ENCODE measurements at regions not wholly inside any gene's neighbourhood (a gene's known extent, or its start where the extent isn't known, plus 50 kb on each side); places are given as distances from the start of the nearest gene placed in this dataset. TPM values are rescaled to one million over a fixed set of nuclear protein-coding genes. Genes with fewer than 3 reads are reported as not detected.

- TF ChIP-seq CTCF (IDR thresholded peaks at IDR 0.05; ENCODE audit: low read depth, low read length): no peak
- CTCF ChIA-PET: no interaction called here
These were observed 136.7 kb downstream of the ZDHHC20 start for GRCh38 chr13:21322327-21322965.

More at GRCh38 chr13:21322327-21322965, 136.7 kb downstream of the ZDHHC20 start:
- H3K9me3 ChIP-seq (ENCODE audit: control insufficient read depth, insufficient read depth, low read length): peaks cover 15% of the 10 kb centered on the region; the same call in 1 of the 2 replicates
- POLR2A ChIA-PET: no interaction called here
- H3K27me3 ChIP-seq (ENCODE audit: control insufficient read depth, insufficient read depth, low read length): no peaks in the 10 kb centered on the region
- no peak overlapping the region for H3K4me3 ChIP-seq (ENCODE audit: low read depth, low read length)
- H3K27ac ChIP-seq (ENCODE audit: low read depth, low read length): no peak overlapping the region
- DNase-seq (ENCODE audit: low read depth, low spot score): no peak

Small RNA genes lying in the stretch of these regions (small RNA-seq; reads per million reads assigned to genes)
- not detected for gene AL158032.2 (ENCODE audit: insufficient read length, low read depth)

Data from AG04450 (cell line).